MM.1S (cell line): ENCODE measurements at regions not wholly inside any gene's neighbourhood (a gene's known extent, or its start where the extent isn't known, plus 50 kb on each side); places are given as distances from the start of the nearest gene placed in this dataset.
"Not testable (repeated sequence)": the region's sequence is repeated elsewhere in the genome, so short reads cannot be mapped to it uniquely, and the experiment has no call there.

Experiments
- CTCF ChIP-seq: fragments of 300-600 bp; sonication (generic); IDR thresholded peaks from 2 replicates; pipeline ENCODE4 v1.5.1; 2016; ENCODE audit warnings: antibody characterized with exemption, low read length, mixed read lengths
- EZH2 ChIP-seq: fragments of 300-600 bp; sonication (generic); optimal IDR thresholded peaks from 2 replicates; pipeline ENCODE3; 2017; ENCODE audit warnings: low read depth, mild to moderate bottlenecking, antibody characterized with exemption, low read length, mixed read lengths
- EZH2phosphoT487 ChIP-seq: fragments of 300-600 bp; sonication (generic); IDR thresholded peaks from 2 replicates; pipeline ENCODE4 v1.6.1; 2018; ENCODE audit warnings: antibody characterized with exemption, low read length

- TF ChIP-seq CTCF, EZH2, EZH2phosphoT487: not testable (repeated sequence)
Observed at GRCh38 chr4:190118519-190118918, 54.2 kb downstream of the DBET start.
